ENCODE measurements at regions not wholly inside any gene's neighbourhood (a gene's known extent, or its start where the extent isn't known, plus 50 kb on each side); places are given as distances from the start of the nearest gene placed in this dataset.

GRCh38 chr20:4597215-4597614 lies 89.0 kb upstream of the PRNP start:
- no peak for DNase-seq

- no peak for DNase-seq
Observed at GRCh38 chr20:4593149-4593525, 93.1 kb upstream of the PRNP start.

- no peak for DNase-seq
Observed at GRCh38 chr20:4592316-4593148, 93.7 kb upstream of the PRNP start.

GRCh38 chr20:4591975-4592315 lies 94.3 kb upstream of the PRNP start:
- no peak for DNase-seq

GRCh38 chr20:4585758-4586157 lies 100.5 kb upstream of the PRNP start:
- DNase-seq: no peak

- no peak for DNase-seq
Observed at GRCh38 chr20:4585104-4585753, 101.0 kb upstream of the PRNP start.

- no peak for DNase-seq
Observed at GRCh38 chr20:4584510-4584909, 101.7 kb upstream of the PRNP start.

GRCh38 chr20:4581838-4582237 lies 104.4 kb upstream of the PRNP start:
- DNase-seq: no peak

- DNase-seq: no peak
Observed at GRCh38 chr20:4578375-4578774, 107.9 kb upstream of the PRNP start.

GRCh38 chr20:4574356-4574690 lies 111.9 kb upstream of the PRNP start:
- no peak for DNase-seq

GRCh38 chr20:4573564-4574355 lies 112.5 kb upstream of the PRNP start:
- no peak for DNase-seq

- DNase-seq: no peak
Observed at GRCh38 chr20:4571759-4572531, 114.3 kb upstream of the PRNP start.

GRCh38 chr20:4569865-4570264 lies 116.4 kb upstream of the PRNP start:
- no peak for DNase-seq

GRCh38 chr20:4569092-4569491 lies 117.2 kb upstream of the PRNP start:
- no peak for DNase-seq

- no peak for DNase-seq
Observed at GRCh38 chr20:4568361-4568959, 117.8 kb upstream of the PRNP start.

GRCh38 chr20:4567170-4567569 lies 119.1 kb upstream of the PRNP start:
- no peak for DNase-seq

GRCh38 chr20:4563534-4563933 lies 122.7 kb upstream of the PRNP start:
- no peak for DNase-seq

GRCh38 chr20:4563031-4563430 lies 123.2 kb upstream of the PRNP start:
- no peak for DNase-seq

- no peak for DNase-seq
Observed at GRCh38 chr20:4560667-4561066, 125.6 kb upstream of the PRNP start.

GRCh38 chr20:4559906-4560305 lies 126.3 kb upstream of the PRNP start:
- no peak for DNase-seq

- DNase-seq: no peak
Observed at GRCh38 chr20:4559106-4559505, 127.2 kb upstream of the PRNP start.

GRCh38 chr20:4556781-4557180 lies 129.5 kb upstream of the PRNP start:
- DNase-seq: no peak
